IMR-90 (cell line): ENCODE measurements at regions not wholly inside any gene's neighbourhood (a gene's known extent, or its start where the extent isn't known, plus 50 kb on each side); places are given as distances from the start of the nearest gene placed in this dataset.

Experiments
- ATAC-seq: fragments of 200-7000 bp; cut with Tn5 transposase; 2 replicates; pipeline ENCODE4 v1.9.1; 2020; ENCODE audit warnings: low read depth, mild to moderate bottlenecking, moderate library complexity
- BruUV-seq: library from RNA; stranded (reverse); fragments of 400-500 nt; replicated peaks from 2 replicates; lab custom pipeline; 2021; lab: Mats Ljungman, UMichigan
- CTCF ChIA-PET: fragments of 300-600 bp; formaldehyde crosslinking; extraction: SDS; loops from one replicate; lab custom pipeline; 2021; ENCODE audit warnings: antibody characterized with exemption; lab: Yijun Ruan, JAX
- POLR2A ChIA-PET: fragments of 300-600 bp; sonication (Branson Sonifier 250); formaldehyde crosslinking; loops from one replicate; lab custom pipeline; 2022; ENCODE audit warnings: antibody characterized with exemption; ENCODE audit not compliant: unreplicated experiment; lab: Charles Lee
- DNase-seq: peaks from one replicate; pipeline ENCODE4 v3.0.0; 2013
- H2AFZ ChIP-seq: replicated peaks from 2 replicates; pipeline ENCODE3; 2013; ENCODE audit warnings: low read length, mild to moderate bottlenecking; ENCODE audit not compliant: poor library complexity
- H2AK5ac ChIP-seq: 2 replicates; pipeline ENCODE4 v1.6.1; 2013; ENCODE audit warnings: low read depth, low read length, inconsistent platforms
- H2AK9ac ChIP-seq: replicated peaks from 2 replicates; pipeline ENCODE3; 2013; ENCODE audit warnings: mild to moderate bottlenecking, low read depth, low read length, moderate library complexity; ENCODE audit not compliant: poor library complexity
- H2BK120ac ChIP-seq: 2 replicates; pipeline ENCODE4 v1.6.1; 2013; ENCODE audit warnings: low read depth, low read length, inconsistent platforms
- H2BK15ac ChIP-seq: 3 replicates; pipeline ENCODE4 v1.6.1; 2013; ENCODE audit warnings: low read depth, low read length, inconsistent platforms
- H2BK20ac ChIP-seq: 2 replicates; pipeline ENCODE4 v1.6.1; 2013; ENCODE audit warnings: low read depth, mild to moderate bottlenecking, inconsistent platforms, low read length, moderate library complexity
- H2BK5ac ChIP-seq: 2 replicates; pipeline ENCODE4 v1.6.1; 2013; ENCODE audit warnings: mild to moderate bottlenecking, low read depth, low read length, inconsistent platforms; ENCODE audit not compliant: poor library complexity, severe bottlenecking
- H3K14ac ChIP-seq: replicated peaks from 2 replicates; pipeline ENCODE4 v1.6.1; 2013; ENCODE audit warnings: low read depth, low read length, inconsistent platforms
- H3K18ac ChIP-seq: 2 replicates; pipeline ENCODE4 v1.6.1; 2013; ENCODE audit warnings: low read depth, low read length, control low read depth
- H3K23ac ChIP-seq: 2 replicates; pipeline ENCODE4 v1.6.1; 2013; ENCODE audit warnings: low read depth, low read length, inconsistent platforms
- H3K27ac ChIP-seq: 2 replicates; pipeline ENCODE4 v1.5.1; 2013; ENCODE audit warnings: mild to moderate bottlenecking, control low read depth, low read length; ENCODE audit not compliant: insufficient read depth
- H3K27me3 ChIP-seq: 2 replicates; pipeline ENCODE4 v1.6.1; 2013; ENCODE audit warnings: low read length; ENCODE audit not compliant: control insufficient read depth, insufficient read depth
- H3K36me3 ChIP-seq: 2 replicates; pipeline ENCODE4 v1.6.1; 2013; ENCODE audit warnings: low read length, mixed read lengths; ENCODE audit not compliant: control insufficient read depth, insufficient read depth
- H3K4ac ChIP-seq: 2 replicates; pipeline ENCODE4 v1.6.1; 2013; ENCODE audit warnings: low read depth, low read length, inconsistent platforms
- H3K4me1 ChIP-seq: 2 replicates; pipeline ENCODE4 v1.6.1; 2013; ENCODE audit warnings: low read length, mixed read lengths; ENCODE audit not compliant: control insufficient read depth, insufficient read depth
- H3K4me2 ChIP-seq: 2 replicates; pipeline ENCODE4 v1.6.1; 2013; ENCODE audit warnings: low read depth, mild to moderate bottlenecking, control low read depth, low read length, moderate library complexity
- H3K4me3 ChIP-seq: 2 replicates; pipeline ENCODE4 v1.5.1; 2013; ENCODE audit warnings: low read depth, mild to moderate bottlenecking, control low read depth, low read length, moderate library complexity; ENCODE audit not compliant: insufficient read depth
- H3K56ac ChIP-seq: 2 replicates; pipeline ENCODE4 v1.6.1; 2013; ENCODE audit warnings: low read length, inconsistent platforms; ENCODE audit not compliant: insufficient read depth; ENCODE audit errors: extremely low read depth
- H3K79me1 ChIP-seq, 2 experiments: 2 replicates each; pipeline ENCODE4 v1.6.1; 2013; ENCODE audit warnings: low read length in 2 of 2, inconsistent platforms in 1 of 2, low read depth in 1 of 2
- H3K9ac ChIP-seq: 2 replicates; pipeline ENCODE4 v1.6.1; 2013; ENCODE audit warnings: low read depth, low read length, control low read depth
- H3K9me1 ChIP-seq: 2 replicates; pipeline ENCODE4 v1.6.1; 2013; ENCODE audit warnings: low read length, inconsistent platforms; ENCODE audit not compliant: insufficient read depth
- H3K9me3 ChIP-seq: 2 replicates; pipeline ENCODE4 v1.6.1; 2013; ENCODE audit warnings: low read length; ENCODE audit not compliant: control insufficient read depth, insufficient read depth
- H4K20me1 ChIP-seq: 2 replicates; pipeline ENCODE4 v1.6.1; 2013; ENCODE audit warnings: low read length, inconsistent platforms; ENCODE audit not compliant: insufficient read depth
- H4K5ac ChIP-seq: 2 replicates; pipeline ENCODE4 v1.6.1; 2013; ENCODE audit warnings: mild to moderate bottlenecking, low read depth, low read length, control low read depth
- H4K8ac ChIP-seq, 2 experiments: 2 replicates each; pipeline ENCODE4 v1.6.1; 2013; ENCODE audit warnings: low read depth in 2 of 2, low read length in 2 of 2, control low read depth in 1 of 2, inconsistent platforms in 1 of 2
- H4K91ac ChIP-seq: 2 replicates; pipeline ENCODE4 v1.6.1; 2013; ENCODE audit warnings: low read depth, low read length, inconsistent platforms; ENCODE audit not compliant: insufficient read depth
- BHLHE40 ChIP-seq: fragments of 150-350 bp; IDR thresholded peaks from 2 replicates; pipeline ENCODE4 v1.6.1; 2016; ENCODE audit warnings: mild to moderate bottlenecking, low read depth, low read length
- SMC3 ChIP-seq: fragments of 150-350 bp; IDR thresholded peaks from 2 replicates; pipeline ENCODE4 v1.6.1; 2016; ENCODE audit warnings: low read depth, mild to moderate bottlenecking, antibody characterized with exemption, low read length, moderate library complexity
- WGBS, 2 experiments: methylation state at CpG; one replicate each; pipeline versions ENCODE4 v1.1.5 to v1.1.7; 2013; ENCODE audit warnings: missing lambda C conversion rate in 2 of 2; ENCODE audit not compliant: insufficient read length in 1 of 2; ENCODE audit errors: extremely low coverage in 2 of 2; 5-methylcytosine and 5-hydroxymethylcytosine counted together
- dilution Hi-C: fragments of 300-500 bp; cut with HindIII; formaldehyde crosslinking; loops from one replicate; pipeline ENCODE4 v1.14.3; 2018; ENCODE audit warnings: low sequenced_read_pairs; ENCODE audit not compliant: unreplicated experiment
- in situ Hi-C: fragments of 300-500 bp; cut with MboI; formaldehyde crosslinking; loops from 3 replicates; pipeline ENCODE4 v1.14.3; 2019; ENCODE audit warnings: low sequenced_read_pairs, inconsistent platforms, mixed read lengths
- intact Hi-C: fragments of 100-400 bp; cut with micrococcal nuclease; formaldehyde crosslinking; loops from 2 replicates; pipeline ENCODE4 v1.10.0; 2022

- dilution Hi-C loops = no loop called here
- no peak overlapping the region for H3K27ac ChIP-seq
- POLR2A ChIA-PET = no interaction called here
- H3K9ac ChIP-seq = no peak overlapping the region
- ATAC-seq (no peak), DNase-seq (no peak)
- no peak overlapping the region for H3K14ac ChIP-seq
- no TSS peak for BruUV-seq
- CTCF ChIA-PET = interaction anchor here (1.1 kb wide), 1 partner anchor 273 kb away, joined by 3 read pairs; no protein-coding TSS in a partner anchor
- H3K36me3 ChIP-seq = no peaks in the 10 kb centered on the region
- H2AFZ ChIP-seq = no peak overlapping the region
- H3K4ac ChIP-seq = no peak overlapping the region
- H4K8ac ChIP-seq = no peak overlapping the region
- H3K23ac ChIP-seq = no peak overlapping the region
- intact Hi-C loops = no loop called here
- no peak overlapping the region for H2BK20ac ChIP-seq
- H4K91ac ChIP-seq = no peak overlapping the region
- H3K9me3 ChIP-seq = no peaks in the 10 kb centered on the region
- no peak overlapping the region for H3K18ac ChIP-seq
- H3K4me3 ChIP-seq = no peak overlapping the region
- H3K79me1 ChIP-seq = no peaks in the 10 kb centered on the region
- no peaks in the 10 kb centered on the region for H4K20me1 ChIP-seq
- no peak overlapping the region for H3K4me2 ChIP-seq
- no peak overlapping the region for H2BK15ac ChIP-seq
- no peak overlapping the region for H4K5ac ChIP-seq
- no peak overlapping the region for H2AK9ac ChIP-seq
- H2AK5ac ChIP-seq = no peak overlapping the region
- H2BK5ac ChIP-seq = no peak overlapping the region
- no peaks in the 10 kb centered on the region for H3K4me1 ChIP-seq
- H2BK120ac ChIP-seq = no peak overlapping the region
- in situ Hi-C loops = no loop called here
- no peak for TF ChIP-seq SMC3
- no peak for TF ChIP-seq BHLHE40
- peaks cover 2% of the 10 kb centered on the region for H3K27me3 ChIP-seq
- 20% methylated on average over 1 of the region's 7 CpGs; no CpG with 5 or more reads in 1 of the 2 experiments for WGBS, 2 experiments
- H3K56ac ChIP-seq = no peak overlapping the region
- no peaks in the 10 kb centered on the region; the same call in 1 of the 2 replicates for H3K9me1 ChIP-seq
Observed at GRCh38 chr12:63086149-63086915, 64.7 kb downstream of the AVPR1A start.
